Heart right ventricle (tissue), 16 donors: ENCODE measurements at regions not wholly inside any gene's neighbourhood (a gene's known extent, or its start where the extent isn't known, plus 50 kb on each side); places are given as distances from the start of the nearest gene placed in this dataset.
"Not testable (repeated sequence)": the region's sequence is repeated elsewhere in the genome, so short reads cannot be mapped to it uniquely, and the experiment has no call there.

ENCODE experiments used
- ATAC-seq, 8 donors: fragments of 200-7000 bp; cut with Tn5 transposase; one replicate each; pipeline ENCODE4 v1.9.1; 2020; ENCODE audit warnings: mild to moderate bottlenecking in 8 of 8, moderate library complexity in 8 of 8, moderate number of reproducible peaks in 1 of 8
- DNase-seq, 2 donors: peaks; one replicate each; pipeline ENCODE4 v3.0.0-alpha.2; 2020
- H3K27ac ChIP-seq, 10 donors: fragments of 200-600 bp; sonication (generic) in 2 of 10; one replicate each; pipeline versions ENCODE4 v1.5.0 to v1.8.0; 2020 to 2022; ENCODE audit warnings: mild to moderate bottlenecking in 3 of 10
- H3K27me3 ChIP-seq, 7 donors: fragments of 200-600 bp; one replicate each; pipeline ENCODE4 v1.8.0; 2021 to 2022; ENCODE audit warnings: mild to moderate bottlenecking in 2 of 7
- H3K36me3 ChIP-seq, 9 donors: fragments of 200-600 bp; sonication (generic) in 1 of 9; one replicate each; pipeline versions ENCODE4 v1.5.0 to v1.8.0; 2020 to 2022; ENCODE audit warnings: mild to moderate bottlenecking in 2 of 9
- H3K4me1 ChIP-seq, 9 donors: fragments of 200-600 bp; sonication (generic) in 1 of 9; one replicate each; pipeline versions ENCODE4 v1.5.0 to v1.8.0; 2020 to 2022; ENCODE audit warnings: mild to moderate bottlenecking in 4 of 9
- H3K4me3 ChIP-seq, 10 donors: fragments of 200-600 bp; sonication (generic) in 2 of 10; one replicate each; pipeline versions ENCODE4 v1.5.0 to v1.8.0; 2020 to 2022; ENCODE audit warnings: mild to moderate bottlenecking in 7 of 10, moderate library complexity in 2 of 10
- H3K9me3 ChIP-seq, 11 donors: fragments of 200-600 bp in 10 of 11; sonication (generic) in 2 of 11; one replicate each; pipeline versions ENCODE4 v1.5.0 to v1.8.0; 2013 to 2022; ENCODE audit warnings: mild to moderate bottlenecking in 2 of 11, control low read depth in 1 of 11, moderate library complexity in 1 of 11
- WGBS, 2 donors: extraction: QIAGEN DNeasy Blood & Tissue Kit; methylation state at CpG; one replicate each; pipeline ENCODE4 v1.1.7; 2013; ENCODE audit warnings: inconsistent platforms in 1 of 2; 5-methylcytosine and 5-hydroxymethylcytosine counted together
- intact Hi-C, 10 donors: fragments of 100-400 bp; cut with DNase I; formaldehyde crosslinking; loops; one replicate each; pipeline versions ENCODE4 v1.11.1 to v1.14.2; 2022
- TF ChIP-seq, protein P1 (sequence below), 9 donors: fragments of 200-600 bp; sonication (generic) in 2 of 9; IDR thresholded peaks; one replicate each; pipeline versions ENCODE4 v1.5.0 to v1.8.0; 2021 to 2022; ENCODE audit warnings: antibody characterized with exemption in 9 of 9, mild to moderate bottlenecking in 5 of 9, moderate library complexity in 1 of 9
- donor health status: Arrhythmogenic right ventricular cardiomyopathy.
- donor health status: ischemic (EF 13 %, LVEDD 7.1; RV severe dilation, severe dysfunction).
- donor health status: healthy with polysubstance abuse.
- donor health status: DM: no; HTN: yes; CAD: no.
- donor health status: DM: no; HTN: no; CAD: no.
- donor health status: ischemic (EF 25% LVEDD 6.9; RV normal size, moderate dysfunction).
- donor health status: ischemic (EF 25% LVEDD 5.7; RV mildly dilated, moderate dysfunction).
- donor health status: healthy.
- donor health status: DM: yes; HTN: yes; CAD: no.
- donor health status: Ischemic cardiomyopathy.
- donor health status: ischemic (EF 35%, LVEDD 5.7; RV mildly dilated, moderate dysfunction).
- donor health status: nonischemic (EF 11% LVEDD 7.7; RV severe dilation, severe dysfunction).
- donor health status: DM: yes; HTN: yes; CAD: no.
- donor health status: PGD.
- donor health status: ischemic (EF 29% LVEDD 5.4; RV normal size, mild dysfunction).
- donor health status: nonischemic (EF 23%, LVEDD 6.1; RV moderate dilation, normal function).

DNA sequence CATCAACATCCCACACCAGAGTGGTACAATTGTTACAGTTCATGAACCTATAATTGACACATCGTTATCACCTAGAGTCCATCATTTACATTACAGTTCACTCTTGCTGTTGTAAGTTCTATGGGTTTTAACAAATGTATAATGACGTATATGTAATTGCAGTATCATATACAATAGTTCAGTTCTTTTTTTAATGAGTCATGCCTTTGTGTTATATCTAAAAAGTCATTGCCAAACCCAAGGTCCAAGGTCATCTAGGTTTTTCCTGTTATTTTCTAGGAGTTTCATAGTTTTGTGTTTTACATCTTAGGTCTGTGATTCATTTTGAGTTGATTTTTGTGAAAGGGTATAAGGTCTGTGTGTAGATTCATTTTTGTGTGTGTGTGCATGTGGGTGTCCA, 160.9 kb upstream of the GALNT15 start:
- no peaks in the 10 kb centered on the region for H3K4me1 ChIP-seq
- no peaks in the 10 kb centered on the region for H3K36me3 ChIP-seq
- H3K4me3 ChIP-seq, result no peak overlapping the region
- H3K27ac ChIP-seq, result no peak overlapping the region
- no peak for DNase-seq
- 82 to 88% methylated on average over 2 of the region's 2 CpGs for WGBS, 2 donors
- H3K9me3 ChIP-seq, result peaks cover 0 to 3% (median 0%) of the 10 kb centered on the region in 11 donors
- H3K27me3 ChIP-seq, result peaks cover 0 to 2% (median 0%) of the 10 kb centered on the region in 7 donors
- intact Hi-C loops, result no loop called here
- ATAC-seq, result no peak
- TF ChIP-seq, protein P1, sequence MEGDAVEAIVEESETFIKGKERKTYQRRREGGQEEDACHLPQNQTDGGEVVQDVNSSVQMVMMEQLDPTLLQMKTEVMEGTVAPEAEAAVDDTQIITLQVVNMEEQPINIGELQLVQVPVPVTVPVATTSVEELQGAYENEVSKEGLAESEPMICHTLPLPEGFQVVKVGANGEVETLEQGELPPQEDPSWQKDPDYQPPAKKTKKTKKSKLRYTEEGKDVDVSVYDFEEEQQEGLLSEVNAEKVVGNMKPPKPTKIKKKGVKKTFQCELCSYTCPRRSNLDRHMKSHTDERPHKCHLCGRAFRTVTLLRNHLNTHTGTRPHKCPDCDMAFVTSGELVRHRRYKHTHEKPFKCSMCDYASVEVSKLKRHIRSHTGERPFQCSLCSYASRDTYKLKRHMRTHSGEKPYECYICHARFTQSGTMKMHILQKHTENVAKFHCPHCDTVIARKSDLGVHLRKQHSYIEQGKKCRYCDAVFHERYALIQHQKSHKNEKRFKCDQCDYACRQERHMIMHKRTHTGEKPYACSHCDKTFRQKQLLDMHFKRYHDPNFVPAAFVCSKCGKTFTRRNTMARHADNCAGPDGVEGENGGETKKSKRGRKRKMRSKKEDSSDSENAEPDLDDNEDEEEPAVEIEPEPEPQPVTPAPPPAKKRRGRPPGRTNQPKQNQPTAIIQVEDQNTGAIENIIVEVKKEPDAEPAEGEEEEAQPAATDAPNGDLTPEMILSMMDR (IDR thresholded peaks at IDR 0.05), result no peak

DNA sequence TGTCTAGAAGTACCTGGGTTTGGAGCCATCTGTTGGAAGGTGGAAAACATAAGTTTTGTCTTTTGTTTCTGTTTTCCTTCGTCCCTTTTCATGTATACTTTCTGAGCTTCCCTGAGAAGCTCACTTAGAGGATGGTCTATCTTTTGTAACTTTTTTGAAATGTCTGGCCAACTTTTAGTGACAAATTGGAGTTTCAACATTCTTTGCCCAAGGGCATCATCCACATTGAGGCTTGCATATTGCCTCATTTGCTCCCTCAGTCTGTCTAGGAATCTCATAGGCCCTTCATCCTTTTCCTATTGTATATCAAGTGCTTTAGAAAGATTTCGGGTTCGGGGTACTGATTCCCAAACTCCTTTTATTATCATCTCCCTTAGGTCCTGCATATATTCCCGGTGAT, 152.7 kb upstream of the GALNT15 start:
- not testable (repeated sequence) for H3K27ac ChIP-seq, ATAC-seq

DNA sequence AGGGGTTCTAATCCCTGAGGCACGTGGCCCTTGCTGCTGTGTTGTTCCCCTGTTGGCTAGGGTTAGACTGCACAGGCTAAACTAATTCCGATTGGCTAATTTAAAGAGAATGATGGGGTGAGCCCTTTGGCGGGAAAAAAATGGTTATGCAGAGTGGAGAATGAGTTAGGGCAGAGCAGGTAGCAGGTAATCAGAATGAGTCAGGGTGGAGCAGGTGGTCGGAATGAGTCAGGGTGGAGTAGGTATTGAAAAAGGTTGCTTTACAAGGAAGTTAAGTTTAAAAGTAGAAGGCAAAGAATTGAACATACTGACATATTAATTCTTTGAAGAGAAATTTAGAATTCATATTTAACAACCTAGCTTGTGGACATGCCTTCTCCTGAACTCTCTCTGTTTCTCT, 150.6 kb upstream of the GALNT15 start:
- 84 to 87% methylated on average over 4 of the region's 4 CpGs for WGBS, 2 donors
- not testable (repeated sequence) for H3K27ac ChIP-seq
- intact Hi-C loops, result loop anchor here in 1 of 10 donors (10.0 kb wide), 1 partner anchor 199 kb away; no protein-coding TSS in a partner anchor

More for the DNA sequence above, 152.7 kb upstream of the GALNT15 start:
- 82 to 88% methylated on average over 4 of the region's 4 CpGs for WGBS, 2 donors
- H3K4me1 ChIP-seq, DNase-seq, H3K4me3 ChIP-seq, H3K27me3 ChIP-seq, H3K36me3 ChIP-seq, H3K9me3 ChIP-seq: not testable (repeated sequence)
- intact Hi-C loops, result loop anchor here in 1 of 10 donors (10.0 kb wide), 1 partner anchor 197 kb away; no protein-coding TSS in a partner anchor

DNA sequence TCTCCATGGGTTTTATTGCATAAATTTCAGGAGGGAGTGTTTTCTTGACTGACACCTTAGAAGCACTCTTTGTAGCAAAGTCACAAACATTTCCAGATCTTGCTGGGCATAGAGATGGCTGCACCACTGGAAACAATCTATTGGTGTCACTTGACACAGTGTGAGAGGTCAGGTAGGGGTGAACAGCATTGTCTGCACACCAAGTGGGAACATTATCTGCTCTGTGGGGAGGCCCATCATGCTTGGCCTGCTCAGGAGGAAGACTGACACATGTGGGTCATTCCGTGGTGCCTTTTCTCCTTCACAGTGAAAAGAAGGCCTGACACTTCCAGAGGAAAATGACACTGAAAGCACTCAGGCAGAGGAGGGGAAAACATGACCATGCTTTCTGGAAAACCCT, 149.9 kb upstream of the GALNT15 start:
- H3K27ac ChIP-seq, result no peak overlapping the region

More for the DNA sequence above, 150.6 kb upstream of the GALNT15 start:
- not testable (repeated sequence) for H3K27me3 ChIP-seq, H3K9me3 ChIP-seq, H3K4me3 ChIP-seq, ATAC-seq, H3K4me1 ChIP-seq, H3K36me3 ChIP-seq, DNase-seq

DNA sequence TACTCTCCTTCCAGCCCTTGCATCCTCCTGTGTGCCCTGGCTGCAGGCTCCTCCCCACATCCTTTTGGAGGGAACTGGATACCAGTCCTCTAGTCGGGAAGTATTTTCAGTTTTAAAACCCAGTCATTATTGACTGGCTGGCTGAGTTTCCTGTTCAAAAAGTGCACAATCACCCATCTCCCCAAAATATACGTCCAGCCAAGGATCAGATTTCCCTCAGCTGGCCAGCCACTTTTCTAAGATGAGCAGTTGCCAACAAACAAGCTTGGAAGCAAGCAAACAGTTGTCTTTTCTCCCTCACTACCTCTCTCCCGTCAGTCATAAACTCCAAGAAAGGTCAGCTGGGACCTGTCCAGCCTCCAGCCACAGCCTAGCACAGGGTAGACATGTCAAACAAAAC, 147.7 kb upstream of the GALNT15 start:
- ATAC-seq (no peak), DNase-seq (no peak)
- Histone ChIP-seq H3K9me3 (peaks cover 0 to 4% (median 0%) of the 10 kb centered on the region in 11 donors), H3K27ac (no peak overlapping the region), H3K4me3 (no peak overlapping the region), H3K27me3 (no peaks in the 10 kb centered on the region), H3K36me3 (no peaks in the 10 kb centered on the region), H3K4me1 (no peaks in the 10 kb centered on the region)
- intact Hi-C loops, result loop anchor here in 1 of 10 donors (10.0 kb wide), 1 partner anchor 202 kb away; no protein-coding TSS in a partner anchor
- TF ChIP-seq, protein P1 (IDR thresholded peaks at IDR 0.05), result no peak
- WGBS, 2 donors, result 17 to 26% methylated on average over 3 of the region's 3 CpGs

More for the DNA sequence above, 149.9 kb upstream of the GALNT15 start:
- Histone ChIP-seq H3K36me3 (no peaks in the 10 kb centered on the region), H3K27me3 (no peaks in the 10 kb centered on the region), H3K4me1 (no peaks in the 10 kb centered on the region), H3K9me3 (peaks cover 0 to 4% (median 0%) of the 10 kb centered on the region in 11 donors), H3K4me3 (no peak overlapping the region)
- TF ChIP-seq, protein P1 (IDR thresholded peaks at IDR 0.05), result no peak
- WGBS, 2 donors, result 23 to 40% methylated on average over 1 of the region's 1 CpG
- ATAC-seq (no peak), DNase-seq (no peak)
- intact Hi-C loops, result loop anchor here in 1 of 10 donors (10.0 kb wide), 1 partner anchor 200 kb away; no protein-coding TSS in a partner anchor
